Glutamatergic neuron (in vitro differentiated cells): ENCODE measurements at regions not wholly inside any gene's neighbourhood (a gene's known extent, or its start where the extent isn't known, plus 50 kb on each side); places are given as distances from the start of the nearest gene placed in this dataset.

Source experiments
- DNase-seq: peaks from one replicate; pipeline ENCODE4 v3.0.0; 2022
- H3K27ac Mint-ChIP-seq: one replicate; pipeline ENCODE4 v1.8.0; 2020; ENCODE audit warnings: mild to moderate bottlenecking, mixed read lengths, inconsistent platforms; ENCODE audit not compliant: unreplicated experiment
- H3K27me3 Mint-ChIP-seq: one replicate; pipeline ENCODE4 v1.8.0; 2020; ENCODE audit warnings: mild to moderate bottlenecking, moderate library complexity, mixed read lengths, inconsistent platforms; ENCODE audit not compliant: unreplicated experiment
- H3K36me3 Mint-ChIP-seq: one replicate; pipeline ENCODE4 v1.8.0; 2020; ENCODE audit warnings: mild to moderate bottlenecking, mixed read lengths, inconsistent platforms; ENCODE audit not compliant: unreplicated experiment
- H3K4me1 Mint-ChIP-seq: one replicate; pipeline ENCODE4 v1.8.0; 2020; ENCODE audit warnings: mild to moderate bottlenecking, low read depth, mixed read lengths, inconsistent platforms; ENCODE audit not compliant: unreplicated experiment
- H3K4me3 Mint-ChIP-seq: one replicate; pipeline ENCODE4 v1.8.0; 2020; ENCODE audit warnings: mild to moderate bottlenecking, mixed read lengths, inconsistent platforms; ENCODE audit not compliant: unreplicated experiment
- H3K9me3 Mint-ChIP-seq: one replicate; pipeline ENCODE4 v1.8.0; 2020; ENCODE audit warnings: mild to moderate bottlenecking, moderate library complexity, mixed read lengths, inconsistent platforms; ENCODE audit not compliant: unreplicated experiment
- TF ChIP-seq, protein P1 (sequence below): fragments of 200-600 bp; sonication (generic); IDR thresholded peaks from one replicate; pipeline ENCODE4 v1.5.0; 2021; ENCODE audit not compliant: partially characterized antibody, unreplicated experiment

DNA sequence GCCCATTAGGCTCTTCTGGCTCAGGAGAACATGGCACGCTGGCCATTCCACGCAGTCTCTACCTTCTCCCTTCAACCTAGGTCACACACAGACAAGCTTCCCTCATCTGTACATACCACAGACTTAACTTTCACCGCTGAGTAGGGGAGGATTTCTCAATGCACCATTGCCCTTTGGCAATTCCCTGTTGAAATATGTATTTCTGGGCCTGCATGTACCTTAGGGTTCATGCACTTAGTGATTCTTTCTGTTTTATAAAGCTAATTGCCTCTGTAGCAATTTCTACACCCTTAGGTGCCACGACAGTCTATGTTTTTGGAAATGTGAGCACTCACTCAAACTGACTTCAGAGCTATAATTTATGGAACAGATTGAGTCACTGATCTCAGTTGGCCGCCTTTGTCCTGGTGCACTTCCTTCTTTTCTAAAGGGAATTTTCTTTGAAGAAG is 253.8 kb upstream of the PRDM1 start:
- Mint-ChIP-seq H3K27me3 (peaks cover 2% of the 10 kb centered on the region), H3K36me3 (no peaks in the 10 kb centered on the region), H3K4me3 (no peak overlapping the region), H3K9me3 (peaks cover 6% of the 10 kb centered on the region), H3K4me1 (peaks cover 7% of the 10 kb centered on the region), H3K27ac (no peak overlapping the region)
- TF ChIP-seq, protein P1, sequence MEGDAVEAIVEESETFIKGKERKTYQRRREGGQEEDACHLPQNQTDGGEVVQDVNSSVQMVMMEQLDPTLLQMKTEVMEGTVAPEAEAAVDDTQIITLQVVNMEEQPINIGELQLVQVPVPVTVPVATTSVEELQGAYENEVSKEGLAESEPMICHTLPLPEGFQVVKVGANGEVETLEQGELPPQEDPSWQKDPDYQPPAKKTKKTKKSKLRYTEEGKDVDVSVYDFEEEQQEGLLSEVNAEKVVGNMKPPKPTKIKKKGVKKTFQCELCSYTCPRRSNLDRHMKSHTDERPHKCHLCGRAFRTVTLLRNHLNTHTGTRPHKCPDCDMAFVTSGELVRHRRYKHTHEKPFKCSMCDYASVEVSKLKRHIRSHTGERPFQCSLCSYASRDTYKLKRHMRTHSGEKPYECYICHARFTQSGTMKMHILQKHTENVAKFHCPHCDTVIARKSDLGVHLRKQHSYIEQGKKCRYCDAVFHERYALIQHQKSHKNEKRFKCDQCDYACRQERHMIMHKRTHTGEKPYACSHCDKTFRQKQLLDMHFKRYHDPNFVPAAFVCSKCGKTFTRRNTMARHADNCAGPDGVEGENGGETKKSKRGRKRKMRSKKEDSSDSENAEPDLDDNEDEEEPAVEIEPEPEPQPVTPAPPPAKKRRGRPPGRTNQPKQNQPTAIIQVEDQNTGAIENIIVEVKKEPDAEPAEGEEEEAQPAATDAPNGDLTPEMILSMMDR = no peak
- no peak for DNase-seq

DNA sequence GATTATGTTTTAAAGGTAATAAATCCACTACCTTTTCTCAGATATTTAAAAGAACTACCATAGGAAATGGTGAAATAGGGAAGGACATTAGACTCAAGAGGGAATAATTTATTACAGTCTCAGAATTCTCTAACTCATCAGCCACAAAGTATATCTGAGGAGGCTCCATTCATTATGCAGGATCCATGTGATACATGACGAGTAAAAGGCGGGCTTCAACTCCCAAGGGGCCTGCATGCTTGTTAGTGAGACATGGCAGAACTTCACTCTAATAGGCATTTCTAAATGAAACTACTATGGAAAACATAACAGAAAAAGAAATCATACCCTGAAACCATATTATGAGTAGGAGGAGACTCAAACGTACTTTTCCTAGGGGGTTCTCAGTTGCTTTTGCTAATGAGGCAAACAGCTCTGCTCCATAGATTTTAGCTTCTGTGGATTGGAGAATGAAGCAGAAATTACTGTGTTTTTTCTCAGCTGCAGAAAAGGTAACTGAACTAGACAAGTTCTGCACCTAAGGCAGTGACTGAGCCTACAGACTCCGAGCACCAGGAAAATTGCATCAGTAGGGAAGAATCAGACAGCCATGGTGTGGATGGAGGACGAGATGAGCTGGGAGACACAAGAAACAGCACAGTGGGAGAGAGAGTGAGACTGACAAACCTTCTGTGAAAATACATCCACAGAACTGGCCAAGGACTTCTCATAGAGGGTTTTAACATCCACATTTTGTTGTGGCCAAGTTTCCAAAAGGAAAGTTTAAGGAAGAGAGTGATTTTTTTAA is 254.6 kb upstream of the PRDM1 start:
- TF ChIP-seq, protein P1 = no peak
- Mint-ChIP-seq H3K27ac (no peak overlapping the region), H3K4me1 (peaks cover 7% of the 10 kb centered on the region), H3K27me3 (peaks cover 2% of the 10 kb centered on the region), H3K9me3 (peaks cover 6% of the 10 kb centered on the region), H3K36me3 (no peaks in the 10 kb centered on the region), H3K4me3 (no peak overlapping the region)
- peak; percentile 62 for DNase-seq

DNA sequence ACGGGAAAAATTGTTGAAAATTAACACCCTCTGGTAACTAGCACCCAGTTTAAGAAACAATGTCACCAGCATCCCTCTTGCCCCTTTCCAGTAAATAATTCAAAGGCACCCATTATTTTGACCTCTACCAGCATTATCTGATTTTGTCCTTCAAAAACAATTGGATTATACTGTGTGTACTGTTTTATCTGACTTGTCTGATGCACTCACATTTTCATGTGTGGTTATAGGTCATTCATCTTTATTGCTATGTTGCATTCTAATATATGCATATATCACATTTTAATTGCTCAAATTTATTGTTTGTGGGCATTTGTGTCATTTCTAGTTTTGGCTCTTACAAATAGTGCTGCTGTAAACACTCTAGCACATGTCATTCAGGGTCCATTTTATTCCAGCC is 260.9 kb upstream of the PRDM1 start:
- H3K4me3 Mint-ChIP-seq = no peak overlapping the region
- no peaks in the 10 kb centered on the region for H3K4me1 Mint-ChIP-seq
- H3K27ac Mint-ChIP-seq = no peak overlapping the region
- no peaks in the 10 kb centered on the region for H3K36me3 Mint-ChIP-seq
- TF ChIP-seq, protein P1 = no peak
- peaks cover 3% of the 10 kb centered on the region for H3K27me3 Mint-ChIP-seq
- no peak for DNase-seq
- H3K9me3 Mint-ChIP-seq = peaks cover 3% of the 10 kb centered on the region

DNA sequence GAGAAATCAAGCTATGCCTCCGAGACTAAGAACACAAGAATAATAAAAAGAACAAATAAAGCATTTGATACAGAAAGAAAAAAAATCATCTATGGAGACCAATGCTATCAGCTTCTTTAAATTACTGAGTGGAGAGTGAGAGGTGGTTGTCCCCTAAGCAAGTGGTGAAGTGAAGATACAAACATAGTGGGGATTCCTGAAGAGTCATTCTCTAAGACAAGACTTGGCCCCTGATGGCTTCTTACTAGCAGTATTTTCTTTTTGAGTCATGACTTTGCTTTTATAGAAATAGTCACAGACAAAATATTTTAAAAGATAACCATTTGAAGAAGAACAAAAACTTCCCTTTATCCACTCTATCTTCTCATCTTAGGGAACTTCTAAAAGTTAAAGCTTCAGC is 261.4 kb upstream of the PRDM1 start:
- H3K36me3 Mint-ChIP-seq = no peaks in the 10 kb centered on the region
- peaks cover 3% of the 10 kb centered on the region for H3K27me3 Mint-ChIP-seq
- H3K4me1 Mint-ChIP-seq = no peaks in the 10 kb centered on the region
- no peak for DNase-seq
- no peak overlapping the region for H3K27ac Mint-ChIP-seq
- no peak overlapping the region for H3K4me3 Mint-ChIP-seq
- peaks cover 3% of the 10 kb centered on the region for H3K9me3 Mint-ChIP-seq
- TF ChIP-seq, protein P1 = no peak

DNA sequence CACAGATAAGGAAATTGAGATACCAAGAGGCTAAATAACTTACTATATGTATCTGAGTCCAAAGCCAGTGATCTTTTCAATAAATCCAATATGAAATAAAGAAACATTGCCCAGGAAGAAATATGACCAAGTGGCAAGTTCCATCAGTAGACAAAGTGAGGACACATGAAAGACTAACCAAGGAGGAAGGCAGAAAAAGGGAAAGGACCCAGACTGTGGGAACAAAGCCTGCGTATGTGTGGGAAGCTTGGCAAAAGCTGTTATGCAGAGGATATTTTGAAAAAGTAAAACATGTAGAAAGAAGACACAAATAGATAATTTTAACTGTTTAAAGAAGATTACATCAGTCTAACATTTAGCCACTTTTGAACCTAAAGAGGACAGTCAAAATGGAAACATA is 264.4 kb upstream of the PRDM1 start:
- no peak overlapping the region for H3K4me3 Mint-ChIP-seq
- H3K27ac Mint-ChIP-seq = no peak overlapping the region
- no peak for DNase-seq
- TF ChIP-seq, protein P1 = no peak
- H3K9me3 Mint-ChIP-seq = no peaks in the 10 kb centered on the region
- H3K27me3 Mint-ChIP-seq = peaks cover 1% of the 10 kb centered on the region
- H3K4me1 Mint-ChIP-seq = no peaks in the 10 kb centered on the region
- no peaks in the 10 kb centered on the region for H3K36me3 Mint-ChIP-seq
